Adrenal gland (tissue), 5 donors: ENCODE measurements at regions not wholly inside any gene's neighbourhood (a gene's known extent, or its start where the extent isn't known, plus 50 kb on each side); places are given as distances from the start of the nearest gene placed in this dataset.

Experiments
- POLR2A ChIP-seq, 2 donors: fragments of 450-650 bp; IDR thresholded peaks; one replicate each; pipeline ENCODE4 v1.6.1; 2017; ENCODE audit warnings: antibody characterized with exemption in 2 of 2, mild to moderate bottlenecking in 2 of 2, moderate library complexity in 1 of 2
- TF ChIP-seq, protein P1 (sequence below), 6 experiments: fragments of 450-650 bp in 4 of 6; fragments of 200-600 bp in 2 of 6; sonication (generic) in 1 of 6; IDR thresholded peaks; 1 replicate in 5 of 6; 2 replicates in 1 of 6; pipeline versions ENCODE4 v1.5.1 to v1.8.0; 2016 to 2021; ENCODE audit warnings: antibody characterized with exemption in 6 of 6, mild to moderate bottlenecking in 2 of 6, moderate library complexity in 1 of 6
- donor health status: DM: no; HTN: no; CAD: no.

DNA sequence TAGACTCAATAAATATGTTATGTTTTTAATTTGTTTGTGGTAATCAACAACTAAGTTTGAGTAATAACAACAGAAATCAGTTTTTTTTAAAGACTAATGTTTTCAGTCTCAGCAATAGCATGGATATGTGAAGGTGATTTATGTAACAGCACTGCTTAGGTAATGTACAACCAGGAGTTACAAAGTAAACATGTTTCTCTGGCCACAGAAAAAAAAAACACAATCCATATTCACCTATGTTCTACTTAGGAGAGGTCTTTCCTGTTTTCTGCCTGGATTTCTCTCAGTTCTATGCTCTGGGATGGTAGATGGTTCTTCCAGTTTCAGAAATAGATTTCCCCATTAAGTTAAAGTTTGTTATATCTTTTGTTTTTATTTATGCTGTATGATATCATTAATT lies 579.4 kb downstream of the SI start:
- TF ChIP-seq, protein P1, sequence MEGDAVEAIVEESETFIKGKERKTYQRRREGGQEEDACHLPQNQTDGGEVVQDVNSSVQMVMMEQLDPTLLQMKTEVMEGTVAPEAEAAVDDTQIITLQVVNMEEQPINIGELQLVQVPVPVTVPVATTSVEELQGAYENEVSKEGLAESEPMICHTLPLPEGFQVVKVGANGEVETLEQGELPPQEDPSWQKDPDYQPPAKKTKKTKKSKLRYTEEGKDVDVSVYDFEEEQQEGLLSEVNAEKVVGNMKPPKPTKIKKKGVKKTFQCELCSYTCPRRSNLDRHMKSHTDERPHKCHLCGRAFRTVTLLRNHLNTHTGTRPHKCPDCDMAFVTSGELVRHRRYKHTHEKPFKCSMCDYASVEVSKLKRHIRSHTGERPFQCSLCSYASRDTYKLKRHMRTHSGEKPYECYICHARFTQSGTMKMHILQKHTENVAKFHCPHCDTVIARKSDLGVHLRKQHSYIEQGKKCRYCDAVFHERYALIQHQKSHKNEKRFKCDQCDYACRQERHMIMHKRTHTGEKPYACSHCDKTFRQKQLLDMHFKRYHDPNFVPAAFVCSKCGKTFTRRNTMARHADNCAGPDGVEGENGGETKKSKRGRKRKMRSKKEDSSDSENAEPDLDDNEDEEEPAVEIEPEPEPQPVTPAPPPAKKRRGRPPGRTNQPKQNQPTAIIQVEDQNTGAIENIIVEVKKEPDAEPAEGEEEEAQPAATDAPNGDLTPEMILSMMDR (IDR thresholded peaks at IDR 0.05) = no peak
- no peak for TF ChIP-seq POLR2A (IDR thresholded peaks at IDR 0.05)
